ENCODE measurements at regions not wholly inside any gene's neighbourhood (a gene's known extent, or its start where the extent isn't known, plus 50 kb on each side); places are given as distances from the start of the nearest gene placed in this dataset.

DNA sequence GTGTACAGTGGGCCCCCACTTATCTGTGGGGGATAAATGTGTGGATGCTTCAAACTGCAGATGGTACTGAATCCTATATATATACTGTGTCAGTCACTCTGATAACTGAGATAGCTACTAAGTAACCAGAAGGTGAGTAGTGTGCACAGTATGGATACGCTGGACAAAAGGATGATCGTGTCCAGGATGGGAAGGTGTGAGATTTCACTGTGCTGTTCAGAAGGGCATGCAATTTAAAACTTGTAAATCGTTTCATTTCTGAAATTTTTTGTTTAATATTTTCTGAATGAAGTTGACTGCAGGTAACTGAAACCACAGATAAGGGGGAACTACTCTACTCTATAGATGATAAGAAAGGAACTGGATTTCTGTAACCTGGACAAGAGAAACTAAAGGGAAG lies 52.1 kb upstream of the SESN3 start:
- TF ChIP-seq POLR2A (IDR thresholded peaks at IDR 0.05) (no peak), CTCF (IDR thresholded peaks at IDR 0.05) (no peak), POLR2AphosphoS5 (IDR thresholded peaks at IDR 0.05) (no peak), EP300 (IDR thresholded peaks at IDR 0.05) (no peak)
